Stimulated activated CD8-positive, alpha-beta memory T cell treated with anti-CD3 and anti-CD28 coated beads, Interleukin-4, amount 100 ng/mL, for 48 hours (primary cell): ENCODE measurements at regions not wholly inside any gene's neighbourhood (a gene's known extent, or its start where the extent isn't known, plus 50 kb on each side); places are given as distances from the start of the nearest gene placed in this dataset.

Experiments
- DNase-seq: peaks from one replicate; pipeline ENCODE4 v3.0.0-alpha.2; 2020

- no peak for DNase-seq
These were observed 250.6 kb upstream of the ZP4 start for GRCh38 chr1:238141353-238141752.

DNA sequence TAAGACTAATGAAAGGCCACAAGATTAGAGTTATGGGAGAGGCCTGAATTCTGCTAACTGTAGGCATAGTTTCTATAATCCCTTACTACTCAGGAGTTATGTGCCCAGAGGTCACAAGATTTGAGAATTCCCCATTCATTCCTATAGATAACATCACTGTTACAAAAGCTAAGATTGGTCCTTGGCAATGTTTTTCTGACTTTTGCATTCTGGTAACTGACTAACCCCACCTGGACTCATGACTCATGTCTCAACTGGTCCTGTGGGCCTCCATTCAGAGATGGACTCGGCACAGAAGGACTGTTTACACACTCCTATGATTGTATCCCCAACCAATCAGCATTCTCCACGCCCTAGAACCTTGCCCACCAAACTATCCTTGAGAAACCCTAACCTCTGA is 249.0 kb upstream of the ZP4 start:
- DNase-seq = no peak

GRCh38 chr1:238138059-238138626 is 247.4 kb upstream of the ZP4 start:
- no peak for DNase-seq

- DNase-seq = no peak
These were observed 245.3 kb upstream of the ZP4 start for GRCh38 chr1:238135708-238136664.

DNA sequence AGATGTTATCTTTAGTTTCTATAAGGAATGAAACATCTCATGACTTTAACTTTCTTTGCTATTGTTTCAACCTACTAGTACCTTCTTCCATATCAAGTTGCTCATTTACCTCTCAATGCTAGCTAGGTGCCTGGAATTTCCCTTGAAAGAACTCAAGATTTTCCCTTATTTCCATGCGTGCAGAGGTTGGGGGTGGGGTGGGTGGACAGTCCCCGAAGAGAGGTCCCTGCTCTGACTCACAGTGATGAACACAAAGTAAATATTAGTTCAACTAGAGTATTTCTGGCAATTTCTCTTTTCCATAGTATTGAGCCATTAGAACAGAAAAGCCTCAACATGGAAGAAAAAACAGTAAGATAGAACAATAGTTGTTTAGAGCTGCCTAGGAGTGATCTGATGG is 239.0 kb upstream of the ZP4 start:
- DNase-seq = no peak

- no peak for DNase-seq
These were observed 232.5 kb upstream of the ZP4 start for GRCh38 chr1:238123201-238123600.

DNA sequence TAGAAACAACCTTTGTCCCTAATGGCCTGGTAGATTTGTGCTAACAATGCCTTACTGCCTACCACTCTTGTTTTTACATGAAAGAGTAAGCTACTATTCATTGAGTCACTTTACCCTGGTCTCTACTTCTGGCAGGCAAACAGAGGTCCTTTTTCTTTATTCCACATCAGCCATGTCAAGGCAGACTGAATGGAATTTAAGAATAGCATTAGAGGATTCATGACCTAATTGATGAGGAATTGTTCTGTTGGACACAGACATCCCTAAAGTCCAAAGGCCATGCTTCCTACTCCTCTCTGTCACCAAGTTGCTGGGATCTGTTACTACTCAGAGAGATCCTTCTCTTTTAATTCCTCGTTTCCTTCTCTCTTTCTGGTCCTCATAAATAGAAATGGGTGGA is 229.1 kb upstream of the ZP4 start:
- no peak for DNase-seq

DNA sequence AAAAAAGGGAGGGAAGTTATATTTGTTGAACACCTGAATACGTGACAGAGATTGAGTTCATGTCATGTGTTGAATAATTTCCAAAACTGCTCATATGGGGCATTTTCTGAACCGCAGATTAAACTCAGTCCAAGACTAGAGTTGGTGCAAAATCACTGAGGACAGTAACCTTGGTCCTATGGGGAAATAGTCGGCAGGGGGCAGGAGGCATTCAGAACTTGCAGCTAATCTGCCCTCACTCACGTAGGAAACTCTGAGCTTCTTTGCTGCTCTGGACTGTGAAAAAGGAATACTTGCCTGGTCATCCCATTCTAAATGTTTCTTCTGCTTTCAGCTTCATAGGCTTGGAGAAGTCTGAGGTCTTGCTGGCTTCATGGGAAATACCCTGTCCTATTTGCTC is 228.3 kb upstream of the ZP4 start:
- DNase-seq = no peak

GRCh38 chr1:238115852-238116251 is 225.1 kb upstream of the ZP4 start:
- DNase-seq = no peak

DNA sequence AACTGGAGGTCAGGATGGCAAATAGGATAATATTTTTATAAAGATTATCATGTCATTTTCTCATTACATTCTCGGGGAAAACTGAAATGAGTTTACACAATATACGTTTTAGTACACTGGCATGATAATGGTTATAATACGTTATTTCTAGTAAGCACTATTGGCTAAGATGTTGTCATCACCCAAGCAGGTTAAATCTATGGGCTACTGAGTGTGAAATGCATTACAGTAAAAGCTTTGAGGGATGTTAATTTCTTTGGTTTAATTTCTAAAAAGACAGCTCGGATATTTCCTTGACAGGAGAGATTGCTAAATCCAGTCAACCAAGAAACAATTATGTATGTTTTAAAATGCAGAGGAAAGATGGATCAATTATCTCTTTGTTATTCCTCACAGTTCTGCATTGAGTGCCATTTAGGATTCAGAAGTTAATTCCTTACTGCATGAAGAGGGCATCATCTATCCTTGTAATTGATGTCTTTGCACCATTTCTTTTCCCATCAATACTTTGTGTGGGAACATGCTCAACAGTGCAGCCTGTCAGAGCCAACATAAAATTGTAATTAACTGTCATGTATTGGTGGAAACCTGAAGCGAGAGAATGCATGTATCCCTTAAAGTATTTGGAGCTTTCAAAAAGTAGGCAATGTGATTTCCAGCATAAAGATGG is 222.4 kb upstream of the ZP4 start:
- no peak for DNase-seq

DNA sequence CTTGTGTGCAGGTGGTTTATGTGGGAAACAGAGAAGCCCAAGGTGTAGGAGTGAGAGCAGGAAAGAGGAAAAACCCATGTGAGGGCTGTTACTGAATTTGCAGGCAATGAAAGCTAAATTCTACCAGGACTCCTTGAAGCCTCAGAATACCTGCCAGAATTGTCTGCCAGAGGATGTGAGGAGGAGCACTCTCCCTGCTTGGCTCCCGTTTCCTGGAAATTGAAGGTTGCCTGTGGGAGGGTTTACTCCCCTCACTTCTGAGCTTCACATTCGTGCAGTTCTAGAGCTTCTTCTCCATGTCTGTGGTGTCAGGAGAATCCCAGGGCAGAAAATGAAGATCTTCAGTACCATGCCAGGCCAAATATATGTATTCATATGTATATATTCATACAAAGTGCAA is 220.8 kb upstream of the ZP4 start:
- no peak for DNase-seq

DNA sequence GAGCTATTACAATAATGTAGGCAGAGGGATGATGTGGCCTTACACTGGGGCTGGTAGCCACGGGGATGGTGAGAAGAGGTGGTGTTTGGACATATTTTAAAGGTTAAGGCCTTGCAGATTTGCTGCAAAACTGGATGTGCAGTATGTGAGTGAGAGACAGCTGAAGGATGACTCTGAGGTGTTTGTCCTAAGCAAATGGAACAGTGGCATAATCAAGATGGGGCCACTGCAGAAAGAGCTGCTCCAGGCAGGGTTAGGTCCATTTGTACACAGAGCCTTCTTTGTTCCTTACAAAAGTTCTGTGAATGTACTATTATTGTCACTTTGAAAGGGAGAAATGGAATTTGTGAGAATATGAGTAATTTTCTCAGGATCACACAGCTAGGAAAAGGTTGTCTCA is 220.4 kb upstream of the ZP4 start:
- no peak for DNase-seq

GRCh38 chr1:238108417-238108816 is 217.7 kb upstream of the ZP4 start:
- no peak for DNase-seq

GRCh38 chr1:238107322-238107721 is 216.6 kb upstream of the ZP4 start:
- DNase-seq = no peak

- no peak for DNase-seq
These were observed 214.0 kb upstream of the ZP4 start for GRCh38 chr1:238104752-238105151.

DNA sequence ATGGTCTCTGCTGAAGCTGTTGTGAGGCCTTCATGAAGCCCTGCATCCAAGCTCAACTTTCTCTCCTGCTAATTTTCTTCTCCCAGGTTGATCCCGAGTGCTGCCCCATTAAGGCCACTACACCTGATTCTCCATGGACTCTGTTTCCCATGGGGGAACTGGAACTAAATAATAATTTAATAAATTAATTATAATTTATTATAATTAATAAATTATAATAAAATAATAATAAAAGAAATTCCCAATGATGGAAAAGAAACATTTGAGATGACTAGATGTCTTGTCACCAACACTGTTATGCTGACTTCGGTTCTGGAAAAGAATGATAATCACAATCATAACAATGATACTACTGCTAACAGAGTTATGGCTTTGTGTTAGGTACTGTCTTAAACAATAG is 211.2 kb upstream of the ZP4 start:
- no peak for DNase-seq

DNA sequence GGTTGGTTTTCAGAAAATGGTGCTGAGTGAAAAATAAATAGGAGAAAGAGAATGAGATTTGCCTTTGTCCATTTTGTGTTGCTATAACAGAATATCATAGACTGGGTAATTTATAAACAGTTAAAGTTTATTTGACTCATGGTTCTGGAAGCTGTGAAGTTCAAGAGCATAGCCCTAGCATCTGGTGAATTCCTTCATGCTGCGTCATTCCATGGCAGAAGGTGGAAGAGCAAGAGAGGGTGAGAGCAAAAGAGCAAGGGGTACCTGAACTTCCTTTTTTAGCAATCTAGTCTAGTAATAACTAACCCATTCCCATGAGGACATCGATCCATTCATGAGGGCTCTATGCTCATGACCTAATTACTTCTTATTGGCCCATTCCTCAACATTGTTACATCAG is 209.1 kb upstream of the ZP4 start:
- no peak for DNase-seq

GRCh38 chr1:238089615-238090014 is 198.9 kb upstream of the ZP4 start:
- no peak for DNase-seq

DNA sequence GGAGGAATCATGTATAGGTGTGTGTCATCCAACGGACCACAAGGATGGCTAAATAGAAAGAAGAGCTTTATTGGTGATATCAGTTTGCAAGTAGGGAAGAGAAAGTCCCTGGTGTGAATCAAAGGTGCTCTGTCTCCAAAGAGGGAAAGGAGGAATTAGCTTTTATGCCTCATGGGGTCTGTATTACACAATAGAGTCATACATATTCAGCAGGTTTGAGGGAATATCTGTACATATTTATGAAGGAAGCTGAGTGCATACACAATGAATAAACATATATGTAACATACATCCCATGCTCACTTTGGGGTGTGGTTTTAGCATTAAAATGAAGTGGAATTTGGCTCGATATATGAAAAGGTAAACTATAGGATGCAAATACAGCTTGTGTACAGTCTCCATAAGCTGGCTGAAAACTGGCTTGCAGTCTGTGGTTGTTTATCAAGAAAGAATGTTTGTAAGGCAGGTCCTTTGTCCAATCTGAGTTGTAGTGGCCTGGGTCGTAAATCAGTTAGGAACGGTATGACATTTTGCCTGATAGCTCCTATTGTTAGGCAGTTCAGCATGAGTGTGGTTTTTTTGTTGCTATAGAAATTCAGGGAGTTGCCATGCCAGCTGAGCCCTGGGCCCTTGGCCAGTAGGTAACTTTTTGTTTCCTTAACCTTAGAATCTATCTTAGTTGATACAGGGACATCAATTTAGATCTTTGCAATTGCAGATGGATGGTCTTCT is 198.0 kb upstream of the ZP4 start:
- no peak for DNase-seq

DNA sequence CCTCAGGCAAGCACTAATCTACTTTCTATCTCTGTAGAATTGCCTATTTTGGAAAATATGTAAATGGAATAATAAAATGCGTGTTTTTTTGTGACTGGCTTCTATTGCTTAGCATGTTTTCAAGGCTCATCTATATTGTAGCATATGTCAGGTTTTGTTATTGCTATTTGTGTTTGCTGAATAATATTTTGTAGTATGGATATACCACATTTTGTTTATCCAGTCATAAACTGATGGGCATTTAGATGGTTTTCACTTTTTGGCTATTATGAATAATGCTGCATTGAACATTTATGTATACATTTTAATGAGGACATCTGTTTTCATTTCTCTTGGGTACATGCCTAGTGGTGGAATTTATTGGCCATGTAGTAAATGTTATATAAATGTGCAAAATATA is 183.3 kb upstream of the ZP4 start:
- DNase-seq = no peak

GRCh38 chr1:238071061-238071460 is 180.3 kb upstream of the ZP4 start:
- DNase-seq = no peak

- DNase-seq = no peak
These were observed 172.7 kb upstream of the ZP4 start for GRCh38 chr1:238063454-238063853.

- DNase-seq = no peak
These were observed 171.4 kb upstream of the ZP4 start for GRCh38 chr1:238061967-238062613.
